ENCODE measurements at regions not wholly inside any gene's neighbourhood (a gene's known extent, or its start where the extent isn't known, plus 50 kb on each side); places are given as distances from the start of the nearest gene placed in this dataset.

- TF ChIP-seq, protein P1, sequence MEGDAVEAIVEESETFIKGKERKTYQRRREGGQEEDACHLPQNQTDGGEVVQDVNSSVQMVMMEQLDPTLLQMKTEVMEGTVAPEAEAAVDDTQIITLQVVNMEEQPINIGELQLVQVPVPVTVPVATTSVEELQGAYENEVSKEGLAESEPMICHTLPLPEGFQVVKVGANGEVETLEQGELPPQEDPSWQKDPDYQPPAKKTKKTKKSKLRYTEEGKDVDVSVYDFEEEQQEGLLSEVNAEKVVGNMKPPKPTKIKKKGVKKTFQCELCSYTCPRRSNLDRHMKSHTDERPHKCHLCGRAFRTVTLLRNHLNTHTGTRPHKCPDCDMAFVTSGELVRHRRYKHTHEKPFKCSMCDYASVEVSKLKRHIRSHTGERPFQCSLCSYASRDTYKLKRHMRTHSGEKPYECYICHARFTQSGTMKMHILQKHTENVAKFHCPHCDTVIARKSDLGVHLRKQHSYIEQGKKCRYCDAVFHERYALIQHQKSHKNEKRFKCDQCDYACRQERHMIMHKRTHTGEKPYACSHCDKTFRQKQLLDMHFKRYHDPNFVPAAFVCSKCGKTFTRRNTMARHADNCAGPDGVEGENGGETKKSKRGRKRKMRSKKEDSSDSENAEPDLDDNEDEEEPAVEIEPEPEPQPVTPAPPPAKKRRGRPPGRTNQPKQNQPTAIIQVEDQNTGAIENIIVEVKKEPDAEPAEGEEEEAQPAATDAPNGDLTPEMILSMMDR (conservative IDR thresholded peaks at IDR 0.05): no peak
- TF ChIP-seq ZFX (IDR thresholded peaks at IDR 0.05): no peak
Observed at GRCh38 chr2:150859877-150860276, 372.4 kb upstream of the RND3 start.
